ENCODE measurements at regions not wholly inside any gene's neighbourhood (a gene's known extent, or its start where the extent isn't known, plus 50 kb on each side); places are given as distances from the start of the nearest gene placed in this dataset.

GRCh38 chr3:162512488-162512887 lies 1015.9 kb downstream of the OTOL1 start:
- TF ChIP-seq CTCF (IDR thresholded peaks at IDR 0.05), result no peak
- no peaks in the 10 kb centered on the region for H3K27me3 ChIP-seq (ENCODE audit: low read depth)
- H3K4me3 ChIP-seq, result no peak overlapping the region
- no peaks in the 10 kb centered on the region for H3K36me3 ChIP-seq
- intact Hi-C loops (cut with DNase I), result no loop called here
- ATAC-seq (no peak), DNase-seq (no peak)
- H3K4me1 ChIP-seq, result no peaks in the 10 kb centered on the region
- H3K9me3 ChIP-seq, result no peaks in the 10 kb centered on the region
- no peak overlapping the region for H3K27ac ChIP-seq

GRCh38 chr3:162517110-162517509 lies 1020.5 kb downstream of the OTOL1 start:
- Histone ChIP-seq H3K4me3 (no peak overlapping the region), H3K36me3 (no peaks in the 10 kb centered on the region), H3K27me3 (ENCODE audit: low read depth) (no peaks in the 10 kb centered on the region), H3K4me1 (no peaks in the 10 kb centered on the region), H3K9me3 (no peaks in the 10 kb centered on the region), H3K27ac (no peak overlapping the region)
- ATAC-seq, result no peak
- intact Hi-C loops (cut with DNase I), result no loop called here
- no peak for DNase-seq
- no peak for TF ChIP-seq CTCF (IDR thresholded peaks at IDR 0.05)

- no peak for ATAC-seq
- no peak overlapping the region for H3K27ac ChIP-seq
- no peak overlapping the region for H3K4me3 ChIP-seq
- H3K36me3 ChIP-seq, result no peaks in the 10 kb centered on the region
- intact Hi-C loops (cut with DNase I), result no loop called here
- no peaks in the 10 kb centered on the region for H3K27me3 ChIP-seq (ENCODE audit: low read depth)
- no peaks in the 10 kb centered on the region for H3K9me3 ChIP-seq
- no peaks in the 10 kb centered on the region for H3K4me1 ChIP-seq
- TF ChIP-seq CTCF (IDR thresholded peaks at IDR 0.05), result no peak
- DNase-seq, result no peak
These were observed 1025.1 kb downstream of the OTOL1 start for GRCh38 chr3:162521669-162522068.

GRCh38 chr3:162525066-162525742 lies 1028.6 kb downstream of the OTOL1 start:
- Histone ChIP-seq H3K9me3 (no peaks in the 10 kb centered on the region), H3K36me3 (no peaks in the 10 kb centered on the region), H3K27me3 (ENCODE audit: low read depth) (no peaks in the 10 kb centered on the region), H3K27ac (no peak overlapping the region), H3K4me1 (no peaks in the 10 kb centered on the region), H3K4me3 (no peak overlapping the region)
- ATAC-seq (peak in 1 of 2 donors; percentile 42), DNase-seq (no peak)
- no peak for TF ChIP-seq CTCF (IDR thresholded peaks at IDR 0.05)
- intact Hi-C loops (cut with DNase I), result no loop called here

GRCh38 chr3:162525771-162526170 lies 1029.2 kb downstream of the OTOL1 start:
- no peak for TF ChIP-seq CTCF (IDR thresholded peaks at IDR 0.05)
- ATAC-seq, result no peak
- intact Hi-C loops (cut with DNase I), result no loop called here
- no peak overlapping the region for H3K27ac ChIP-seq
- H3K27me3 ChIP-seq (ENCODE audit: low read depth), result no peaks in the 10 kb centered on the region
- no peaks in the 10 kb centered on the region for H3K36me3 ChIP-seq
- no peaks in the 10 kb centered on the region for H3K9me3 ChIP-seq
- no peak for DNase-seq
- H3K4me3 ChIP-seq, result no peak overlapping the region
- H3K4me1 ChIP-seq, result no peaks in the 10 kb centered on the region
